Motor neuron (in vitro differentiated cells): ENCODE measurements at regions not wholly inside any gene's neighbourhood (a gene's known extent, or its start where the extent isn't known, plus 50 kb on each side); places are given as distances from the start of the nearest gene placed in this dataset.
A peak's percentile ranks its signal among the peaks of the same experiment; 100 is the strongest.
"Not testable (repeated sequence)": the region's sequence is repeated elsewhere in the genome, so short reads cannot be mapped to it uniquely, and the experiment has no call there.

Source experiments
- ATAC-seq, 8 experiments: fragments of 200-7000 bp; cut with Tn5 transposase; replicated peaks in 6 of 8; 2 replicates each; pipeline ENCODE4 v1.8.0; 2021; ENCODE audit warnings: mild to moderate bottlenecking in 8 of 8, moderate library complexity in 8 of 8
- H3K27ac ChIP-seq, 2 donors: fragments of 250-450 bp; sonication (Bioruptor Pico); 2 replicates each; pipeline ENCODE4 v1.9.0; 2021; ENCODE audit warnings: antibody characterized with exemption in 2 of 2, mild to moderate bottlenecking in 2 of 2, moderate library complexity in 1 of 2
- H3K4me1 ChIP-seq, 2 donors: fragments of 250-450 bp; sonication (Bioruptor Pico); replicated peaks in 1 of 2; 2 replicates each; pipeline ENCODE4 v1.6.1; 2021; ENCODE audit warnings: antibody characterized with exemption in 2 of 2, mild to moderate bottlenecking in 2 of 2, moderate library complexity in 1 of 2
- H3K4me3 ChIP-seq, 5 donors: fragments of 250-450 bp; sonication (Bioruptor Pico); 2 replicates each; pipeline ENCODE4 v1.9.0; 2021; ENCODE audit warnings: antibody characterized with exemption in 5 of 5, mild to moderate bottlenecking in 5 of 5, moderate library complexity in 4 of 5
- WGBS, 10 experiments: fragments of 450-650 bp; shearing (Covaris generic); methylation state at CpG; one replicate each; pipeline ENCODE4 v1.0.0; 2022; 5-methylcytosine and 5-hydroxymethylcytosine counted together
- in situ Hi-C, 9 experiments: fragments of 400-800 bp; cut with MboI; loops; one replicate each; pipeline ENCODE4 v1.15.0; 2021; ENCODE audit warnings: low sequenced_read_pairs in 9 of 9, low pct_unique_long_range_greater_than_20kb in 2 of 9; ENCODE audit not compliant: unreplicated experiment in 9 of 9

- Histone ChIP-seq H3K27ac (no peak overlapping the region), H3K4me3 (no peak overlapping the region), H3K4me1 (no peaks in the 10 kb centered on the region)
- WGBS, 10 experiments: 0 to 90% (median 27%) methylated on average over 1 to 2 of the region's 2 CpGs; no CpG with 5 or more reads in 2 of the 10 experiments
- no peak for ATAC-seq
- in situ Hi-C loops: no loop called here
These were observed 367.6 kb downstream of the TENT5A start for GRCh38 chr6:81384921-81385320.

GRCh38 chr6:81383472-81383871 lies 369.0 kb downstream of the TENT5A start:
- H3K27ac ChIP-seq: no peak overlapping the region
- ATAC-seq: no peak
- no peaks in the 10 kb centered on the region for H3K4me1 ChIP-seq
- in situ Hi-C loops: no loop called here
- no peak overlapping the region for H3K4me3 ChIP-seq
- 57 to 100% (median 83%) methylated on average over 1 of the region's 1 CpG; no CpG with 5 or more reads in 3 of the 10 experiments for WGBS, 10 experiments

DNA sequence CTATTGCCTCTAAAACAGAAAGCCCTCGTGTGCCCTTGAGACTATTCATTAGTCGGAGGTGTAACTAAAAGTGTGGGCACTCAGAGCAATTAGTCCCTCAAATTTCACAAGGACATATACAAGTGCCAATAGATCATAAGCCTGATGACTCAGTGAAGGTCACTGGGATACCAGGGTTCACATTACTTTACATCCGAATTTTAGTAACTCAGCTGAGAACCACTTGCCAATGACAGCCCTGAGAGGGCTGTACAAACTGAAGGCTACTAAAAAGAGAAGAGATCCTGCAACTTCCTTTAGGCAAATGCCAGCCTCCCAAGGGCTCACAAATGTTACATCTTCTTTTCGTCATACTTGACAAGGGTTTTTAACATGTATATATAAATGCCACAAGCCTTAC lies 369.6 kb downstream of the TENT5A start:
- ATAC-seq: no peak
- Histone ChIP-seq H3K4me3 (no peak overlapping the region), H3K4me1 (no peaks in the 10 kb centered on the region), H3K27ac (no peak overlapping the region)
- in situ Hi-C loops: no loop called here
- 67 to 100% (median 86%) methylated on average over 1 to 4 of the region's 4 CpGs for WGBS, 10 experiments

DNA sequence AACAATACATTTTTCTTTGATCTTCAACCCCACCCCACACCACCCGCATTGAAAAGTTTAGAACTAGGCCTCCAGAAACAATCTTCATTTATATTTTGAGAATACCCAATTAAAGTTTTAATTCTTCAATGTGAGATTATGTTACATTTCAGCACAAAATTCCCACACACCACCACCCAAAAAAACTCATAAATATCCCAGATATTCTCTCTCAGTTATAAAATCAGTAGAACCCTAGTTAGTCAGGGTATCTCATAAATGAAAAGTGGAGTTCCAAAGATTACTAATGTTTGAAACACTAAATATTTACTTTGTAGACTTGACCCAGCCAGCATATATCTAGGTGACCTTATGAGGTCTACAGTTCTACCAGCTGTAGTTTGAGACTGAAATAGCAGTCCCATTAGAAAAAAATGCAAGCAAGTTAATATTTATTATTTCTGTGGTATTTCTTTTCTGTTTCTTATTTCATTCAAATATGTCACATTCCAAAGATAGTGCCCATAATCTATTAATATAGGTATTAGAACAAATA lies 371.0 kb downstream of the TENT5A start:
- Histone ChIP-seq H3K4me3 (no peak overlapping the region), H3K4me1 (no peaks in the 10 kb centered on the region), H3K27ac (no peak overlapping the region)
- in situ Hi-C loops: no loop called here
- no peak for ATAC-seq
- WGBS, 10 experiments: 86 to 100% (median 100%) methylated on average over 1 of the region's 1 CpG; no CpG with 5 or more reads in 2 of the 10 experiments

- in situ Hi-C loops: no loop called here
- Histone ChIP-seq H3K4me3 (no peak overlapping the region), H3K27ac (no peak overlapping the region), H3K4me1 (no peaks in the 10 kb centered on the region)
- no peak for ATAC-seq
- 45 to 100% (median 80%) methylated on average over 1 of the region's 1 CpG; no CpG with 5 or more reads in 2 of the 10 experiments for WGBS, 10 experiments
These were observed 371.7 kb downstream of the TENT5A start for GRCh38 chr6:81380718-81381338.

GRCh38 chr6:81376745-81377144 lies 375.7 kb downstream of the TENT5A start:
- Histone ChIP-seq H3K27ac (no peak overlapping the region), H3K4me1 (no peaks in the 10 kb centered on the region), H3K4me3 (no peak overlapping the region)
- no peak for ATAC-seq
- in situ Hi-C loops: no loop called here
- 60 to 100% (median 88%) methylated on average over 2 to 4 of the region's 5 CpGs; no CpG with 5 or more reads in 3 of the 10 experiments for WGBS, 10 experiments

- H3K4me1 ChIP-seq: no peaks in the 10 kb centered on the region
- no peak overlapping the region for H3K27ac ChIP-seq
- in situ Hi-C loops: no loop called here
- no peak overlapping the region for H3K4me3 ChIP-seq
- ATAC-seq: no peak
- WGBS, 10 experiments: 0 to 80% (median 60%) methylated on average over 1 of the region's 1 CpG; no CpG with 5 or more reads in 5 of the 10 experiments
These were observed 379.1 kb downstream of the TENT5A start for GRCh38 chr6:81373414-81373813.

- no peak overlapping the region for H3K4me3 ChIP-seq
- H3K4me1 ChIP-seq: no peaks in the 10 kb centered on the region
- peak in 4 of 8 experiments; percentile 32 to 59 (median 46) for ATAC-seq
- no peak overlapping the region for H3K27ac ChIP-seq
- in situ Hi-C loops: no loop called here
These were observed 380.6 kb downstream of the TENT5A start for GRCh38 chr6:81371930-81372329.

DNA sequence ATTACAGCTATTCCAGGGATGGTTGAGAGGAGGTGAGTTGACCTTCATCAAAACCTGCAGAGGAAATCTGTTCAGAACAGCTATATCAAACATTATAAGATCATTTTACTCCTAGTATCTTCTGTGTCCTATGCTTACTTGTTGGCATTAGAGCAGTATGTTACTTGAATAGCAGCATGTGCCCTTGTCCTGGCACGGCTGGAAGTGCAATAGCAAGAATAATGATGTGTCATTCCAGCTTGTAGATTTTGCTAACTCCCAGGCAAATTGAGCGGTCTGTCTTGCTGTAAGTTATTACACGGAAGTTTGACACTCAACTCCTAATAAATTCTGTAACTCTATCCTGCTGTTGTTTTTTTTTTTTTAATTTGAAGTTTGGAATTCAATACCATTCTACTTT lies 385.5 kb downstream of the TENT5A start:
- H3K4me3 ChIP-seq: no peak overlapping the region
- WGBS, 10 experiments: 3 to 94% (median 64%) methylated on average over 2 to 3 of the region's 3 CpGs
- no peak overlapping the region for H3K27ac ChIP-seq
- H3K4me1 ChIP-seq: no peaks in the 10 kb centered on the region
- peak in 2 of 8 experiments; percentile 74 for ATAC-seq
- in situ Hi-C loops: no loop called here

DNA sequence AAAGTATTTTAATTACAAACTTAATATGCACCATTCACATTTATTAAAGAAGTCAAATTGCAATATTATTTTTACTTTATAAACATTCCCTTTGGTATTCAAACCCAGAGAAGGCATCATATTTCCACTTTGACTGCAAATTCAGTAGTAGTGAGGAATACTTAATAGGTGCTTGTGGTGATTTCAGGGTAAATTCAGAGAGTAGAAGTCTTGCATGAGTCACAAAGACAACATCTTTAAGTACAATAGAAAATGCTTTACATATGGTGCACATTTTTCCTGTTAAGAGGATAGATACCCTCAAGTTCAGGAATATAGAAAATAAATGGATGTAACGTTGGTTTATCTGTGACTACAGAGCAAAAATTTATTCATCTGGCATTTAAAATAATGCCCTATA lies 390.2 kb downstream of the TENT5A start:
- ATAC-seq: no peak
- Histone ChIP-seq H3K27ac (no peak overlapping the region), H3K4me3 (no peak overlapping the region), H3K4me1 (no peaks in the 10 kb centered on the region)
- WGBS, 10 experiments: 11 to 100% (median 36%) methylated on average over 1 of the region's 1 CpG; no CpG with 5 or more reads in 4 of the 10 experiments
- in situ Hi-C loops: no loop called here

GRCh38 chr6:81353262-81353661 lies 399.2 kb downstream of the TENT5A start:
- Histone ChIP-seq H3K4me3 (no peak overlapping the region), H3K27ac (no peak overlapping the region), H3K4me1 (no peaks in the 10 kb centered on the region)
- WGBS, 10 experiments: 33 to 93% (median 71%) methylated on average over 1 to 3 of the region's 3 CpGs; no CpG with 5 or more reads in 1 of the 10 experiments
- peak in 3 of 8 experiments; percentile 53 to 74 (median 66) for ATAC-seq
- in situ Hi-C loops: no loop called here

DNA sequence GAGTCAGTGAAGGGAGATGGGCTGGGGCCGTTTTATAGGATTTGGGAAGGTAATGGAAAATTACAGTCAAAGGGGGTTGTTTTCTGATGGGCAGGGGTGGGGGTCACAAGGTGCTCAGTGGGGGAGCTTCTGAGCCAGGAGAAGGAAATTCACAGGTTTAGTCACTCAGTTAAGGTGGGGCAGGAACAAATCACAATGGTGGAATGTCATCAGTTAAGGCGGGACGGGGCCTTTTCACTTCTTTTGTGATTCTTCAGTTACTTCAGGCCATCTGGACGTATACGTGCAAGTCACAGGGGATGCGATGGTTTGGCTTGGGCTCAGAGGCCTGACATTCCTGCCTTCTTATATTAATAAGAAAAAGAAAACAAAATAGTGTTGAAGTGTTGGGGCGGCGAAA lies 408.5 kb downstream of the TENT5A start:
- H3K4me3 ChIP-seq, in situ Hi-C loops, H3K4me1 ChIP-seq, H3K27ac ChIP-seq, ATAC-seq: not testable (repeated sequence)
- 80 to 100% (median 90%) methylated on average over 1 to 3 of the region's 8 CpGs; no CpG with 5 or more reads in 3 of the 10 experiments for WGBS, 10 experiments

DNA sequence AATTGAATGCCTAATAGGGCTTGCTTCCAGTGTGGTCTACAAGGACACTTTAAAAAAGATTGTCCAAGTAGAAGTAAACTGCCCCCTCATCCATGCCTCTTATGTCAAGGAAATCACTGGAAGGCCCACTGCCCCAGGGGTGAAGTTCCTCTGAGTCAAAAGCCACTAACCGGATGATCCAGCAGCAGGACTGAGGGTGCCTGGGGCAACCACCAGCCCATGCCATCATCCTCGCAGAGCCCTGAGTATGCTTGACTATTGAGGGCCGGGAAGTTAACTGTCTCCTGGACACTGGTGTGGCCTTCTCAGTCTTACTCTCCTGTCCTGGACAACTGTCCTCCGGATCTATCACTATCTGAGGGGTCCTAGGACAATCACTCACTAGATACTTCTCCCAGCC lies 411.5 kb downstream of the TENT5A start:
- in situ Hi-C loops: no loop called here
- Histone ChIP-seq H3K4me1 (no peaks in the 10 kb centered on the region), H3K27ac (no peak overlapping the region), H3K4me3 (no peak overlapping the region)
- ATAC-seq: no peak
- WGBS, 10 experiments: 67 to 100% (median 90%) methylated on average over 1 to 2 of the region's 4 CpGs; no CpG with 5 or more reads in 3 of the 10 experiments

- in situ Hi-C loops: no loop called here
- no peak overlapping the region for H3K27ac ChIP-seq
- no peak for ATAC-seq
- no peak overlapping the region for H3K4me3 ChIP-seq
- no peaks in the 10 kb centered on the region for H3K4me1 ChIP-seq
- 0 to 100% (median 86%) methylated on average over 1 of the region's 1 CpG; no CpG with 5 or more reads in 3 of the 10 experiments for whole genome bisulfite sequencing, 10 experiments
These were observed 421.0 kb downstream of the TENT5A start for GRCh38 chr6:81331526-81331925.
